GM23338 (cell line): ENCODE measurements at regions not wholly inside any gene's neighbourhood (a gene's known extent, or its start where the extent isn't known, plus 50 kb on each side); places are given as distances from the start of the nearest gene placed in this dataset.

Source experiments
- ATAC-seq: fragments of 200-7000 bp; cut with Tn5 transposase; 3 replicates; pipeline ENCODE4 v1.9.1; 2020
- DNase-seq: peaks from one replicate; pipeline ENCODE4 v3.0.0-alpha.2; 2015; ENCODE audit warnings: low spot score
- H2AFZ ChIP-seq: fragments of 200-600 bp; sonication (generic); 2 replicates; pipeline ENCODE4 v1.8.0; 2016; ENCODE audit warnings: antibody characterized with exemption, mild to moderate bottlenecking, moderate library complexity
- H3F3A ChIP-seq: fragments of 200-600 bp; sonication (generic); replicated peaks from 2 replicates; pipeline ENCODE4 v1.8.0; 2017; ENCODE audit warnings: antibody characterized with exemption, mixed run types, low read depth
- H3K27ac ChIP-seq: fragments of 200-600 bp; sonication (generic); 2 replicates; pipeline ENCODE4 v1.6.1; 2016; ENCODE audit warnings: low read depth
- H3K27me3 ChIP-seq: fragments of 200-600 bp; sonication (generic); 2 replicates; pipeline ENCODE4 v1.8.0; 2016; ENCODE audit warnings: mild to moderate bottlenecking, mixed run types, moderate library complexity; ENCODE audit not compliant: insufficient read depth
- H3K36me3 ChIP-seq: fragments of 200-600 bp; sonication (generic); 2 replicates; pipeline ENCODE4 v1.8.0; 2016; ENCODE audit warnings: mild to moderate bottlenecking; ENCODE audit not compliant: insufficient read depth
- H3K4me1 ChIP-seq: fragments of 200-600 bp; sonication (generic); 2 replicates; pipeline ENCODE4 v1.8.0; 2016; ENCODE audit warnings: mild to moderate bottlenecking, moderate library complexity; ENCODE audit not compliant: insufficient read depth
- H3K4me2 ChIP-seq: fragments of 200-600 bp; sonication (generic); 2 replicates; pipeline ENCODE4 v1.7.1; 2017; ENCODE audit warnings: mixed run types
- H3K4me3 ChIP-seq: fragments of 200-600 bp; sonication (generic); 2 replicates; pipeline ENCODE4 v1.6.1; 2016; ENCODE audit warnings: mixed run types
- H3K79me2 ChIP-seq: fragments of 200-600 bp; sonication (generic); replicated peaks from 2 replicates; pipeline ENCODE4 v1.8.0; 2017; ENCODE audit warnings: mild to moderate bottlenecking; ENCODE audit not compliant: insufficient read depth
- H3K9me2 ChIP-seq: fragments of 200-600 bp; sonication (generic); 2 replicates; pipeline ENCODE4 v1.8.0; 2017; ENCODE audit not compliant: insufficient read depth
- H4K20me1 ChIP-seq: fragments of 200-600 bp; sonication (generic); replicated peaks from 2 replicates; pipeline ENCODE4 v1.8.0; 2017; ENCODE audit warnings: mild to moderate bottlenecking; ENCODE audit not compliant: insufficient read depth
- H3K27ac Mint-ChIP-seq: 2 replicates; pipeline ENCODE4 v1.8.0; 2020; ENCODE audit warnings: inconsistent platforms, mild to moderate bottlenecking, moderate library complexity, mixed read lengths
- H3K27me3 Mint-ChIP-seq: 3 replicates; pipeline ENCODE4 v1.8.0; 2022; ENCODE audit warnings: low read depth, mild to moderate bottlenecking, moderate library complexity, mixed read lengths, inconsistent platforms; ENCODE audit not compliant: insufficient read depth, poor library complexity
- H3K36me3 Mint-ChIP-seq: 3 replicates; pipeline ENCODE4 v1.8.0; 2021; ENCODE audit warnings: low read depth, mild to moderate bottlenecking, inconsistent platforms, moderate library complexity, mixed read lengths
- H3K4me1 Mint-ChIP-seq: 3 replicates; pipeline ENCODE4 v1.8.0; 2020; ENCODE audit warnings: mild to moderate bottlenecking, inconsistent platforms, mixed read lengths
- H3K4me3 Mint-ChIP-seq: 3 replicates; pipeline ENCODE4 v1.8.0; 2021; ENCODE audit warnings: moderate library complexity, mild to moderate bottlenecking, inconsistent platforms, mixed read lengths
- H3K9me3 Mint-ChIP-seq: 3 replicates; pipeline ENCODE4 v1.8.0; 2020; ENCODE audit warnings: moderate library complexity, mild to moderate bottlenecking, inconsistent platforms, mixed read lengths
- CREB1 ChIP-seq: fragments of 250-450 bp; sonication (Bioruptor Pico); IDR thresholded peaks from 2 replicates; pipeline ENCODE4 v1.5.0; 2020; ENCODE audit warnings: low read depth, mild to moderate bottlenecking, moderate library complexity
- EZH2 ChIP-seq: fragments of 200-600 bp; sonication (generic); IDR thresholded peaks from one replicate; pipeline ENCODE4 v1.8.0; 2017; ENCODE audit warnings: antibody characterized with exemption, mild to moderate bottlenecking, low read depth; ENCODE audit not compliant: unreplicated experiment
- EZH2phosphoT487 ChIP-seq: fragments of 200-600 bp; sonication (generic); IDR thresholded peaks from one replicate; pipeline ENCODE4 v1.8.1; 2018; ENCODE audit warnings: antibody characterized with exemption; ENCODE audit not compliant: unreplicated experiment
- JUNB ChIP-seq: IDR thresholded peaks from one replicate; pipeline ENCODE4 v1.6.1; 2016; ENCODE audit warnings: antibody characterized with exemption; ENCODE audit not compliant: unreplicated experiment
- NANOG ChIP-seq: IDR thresholded peaks from 2 replicates; pipeline ENCODE4 v1.6.1; 2016; ENCODE audit warnings: antibody characterized with exemption, borderline replicate concordance
- POLR2AphosphoS5 ChIP-seq: IDR thresholded peaks from 2 replicates; pipeline ENCODE4 v1.6.1; 2016; ENCODE audit warnings: antibody characterized with exemption, low read depth
- STAT1 ChIP-seq: IDR thresholded peaks from one replicate; pipeline ENCODE4 v1.6.1; 2016; ENCODE audit warnings: antibody characterized with exemption; ENCODE audit not compliant: unreplicated experiment
- ZNF114 ChIP-seq: fragments of 250-450 bp; sonication (Bioruptor Pico); IDR thresholded peaks from 2 replicates; pipeline ENCODE4 v1.5.0; 2020; ENCODE audit warnings: mild to moderate bottlenecking, moderate library complexity
- ZNF331 ChIP-seq: fragments of 250-450 bp; sonication (Bioruptor Pico); IDR thresholded peaks from 2 replicates; pipeline ENCODE4 v1.5.0; 2020; ENCODE audit warnings: low read depth, mild to moderate bottlenecking, moderate library complexity
- TF ChIP-seq, protein P1 (sequence below): fragments of 250-450 bp; sonication (Bioruptor Pico); IDR thresholded peaks from 2 replicates; pipeline ENCODE4 v1.5.0; 2020; ENCODE audit warnings: mild to moderate bottlenecking, moderate library complexity
- TF ChIP-seq, protein P2 (sequence below): IDR thresholded peaks from 2 replicates; pipeline ENCODE4 v1.6.1; 2016; ENCODE audit warnings: antibody characterized with exemption
- TF ChIP-seq, protein P3 (sequence below), 2 experiments: fragments of 200-600 bp in 1 of 2; sonication (generic) in 1 of 2; conservative IDR thresholded peaks; 2 replicates each; pipeline versions ENCODE4 v1.5.1 to v1.6.1; 2016 to 2017; ENCODE audit warnings: antibody characterized with exemption in 2 of 2, low read depth in 2 of 2, mild to moderate bottlenecking in 2 of 2, moderate library complexity in 1 of 2
- TF ChIP-seq, protein P4 (sequence below): IDR thresholded peaks from one replicate; pipeline ENCODE4 v1.6.1; 2018; ENCODE audit warnings: antibody characterized with exemption; ENCODE audit not compliant: unreplicated experiment

- H3K9me2 ChIP-seq: peaks cover 12% of the 10 kb centered on the region; the same call in 1 of the 2 replicates
- no peaks in the 10 kb centered on the region for H4K20me1 ChIP-seq
- ATAC-seq (peak; percentile 36; the same call in 1 of the 3 replicates), DNase-seq (no peak)
- Mint-ChIP-seq H3K27ac (no peak overlapping the region), H3K36me3 (no peaks in the 10 kb centered on the region), H3K9me3 (no peaks in the 10 kb centered on the region), H3K4me1 (no peaks in the 10 kb centered on the region), H3K27me3 (no peaks in the 10 kb centered on the region), H3K4me3 (no peak overlapping the region)
- H3K4me3 ChIP-seq: no peak overlapping the region
- H3F3A ChIP-seq: no peaks in the 10 kb centered on the region
- no peaks in the 10 kb centered on the region for H3K79me2 ChIP-seq
- TF ChIP-seq ZNF331 (CRISPR knock-in tag) (no peak), ZNF114 (no peak), CREB1 (CRISPR knock-in tag) (no peak), EZH2phosphoT487 (no peak), NANOG (no peak), STAT1 (no peak), JUNB (no peak), EZH2 (no peak), POLR2AphosphoS5 (no peak)
- TF ChIP-seq, protein P1, sequence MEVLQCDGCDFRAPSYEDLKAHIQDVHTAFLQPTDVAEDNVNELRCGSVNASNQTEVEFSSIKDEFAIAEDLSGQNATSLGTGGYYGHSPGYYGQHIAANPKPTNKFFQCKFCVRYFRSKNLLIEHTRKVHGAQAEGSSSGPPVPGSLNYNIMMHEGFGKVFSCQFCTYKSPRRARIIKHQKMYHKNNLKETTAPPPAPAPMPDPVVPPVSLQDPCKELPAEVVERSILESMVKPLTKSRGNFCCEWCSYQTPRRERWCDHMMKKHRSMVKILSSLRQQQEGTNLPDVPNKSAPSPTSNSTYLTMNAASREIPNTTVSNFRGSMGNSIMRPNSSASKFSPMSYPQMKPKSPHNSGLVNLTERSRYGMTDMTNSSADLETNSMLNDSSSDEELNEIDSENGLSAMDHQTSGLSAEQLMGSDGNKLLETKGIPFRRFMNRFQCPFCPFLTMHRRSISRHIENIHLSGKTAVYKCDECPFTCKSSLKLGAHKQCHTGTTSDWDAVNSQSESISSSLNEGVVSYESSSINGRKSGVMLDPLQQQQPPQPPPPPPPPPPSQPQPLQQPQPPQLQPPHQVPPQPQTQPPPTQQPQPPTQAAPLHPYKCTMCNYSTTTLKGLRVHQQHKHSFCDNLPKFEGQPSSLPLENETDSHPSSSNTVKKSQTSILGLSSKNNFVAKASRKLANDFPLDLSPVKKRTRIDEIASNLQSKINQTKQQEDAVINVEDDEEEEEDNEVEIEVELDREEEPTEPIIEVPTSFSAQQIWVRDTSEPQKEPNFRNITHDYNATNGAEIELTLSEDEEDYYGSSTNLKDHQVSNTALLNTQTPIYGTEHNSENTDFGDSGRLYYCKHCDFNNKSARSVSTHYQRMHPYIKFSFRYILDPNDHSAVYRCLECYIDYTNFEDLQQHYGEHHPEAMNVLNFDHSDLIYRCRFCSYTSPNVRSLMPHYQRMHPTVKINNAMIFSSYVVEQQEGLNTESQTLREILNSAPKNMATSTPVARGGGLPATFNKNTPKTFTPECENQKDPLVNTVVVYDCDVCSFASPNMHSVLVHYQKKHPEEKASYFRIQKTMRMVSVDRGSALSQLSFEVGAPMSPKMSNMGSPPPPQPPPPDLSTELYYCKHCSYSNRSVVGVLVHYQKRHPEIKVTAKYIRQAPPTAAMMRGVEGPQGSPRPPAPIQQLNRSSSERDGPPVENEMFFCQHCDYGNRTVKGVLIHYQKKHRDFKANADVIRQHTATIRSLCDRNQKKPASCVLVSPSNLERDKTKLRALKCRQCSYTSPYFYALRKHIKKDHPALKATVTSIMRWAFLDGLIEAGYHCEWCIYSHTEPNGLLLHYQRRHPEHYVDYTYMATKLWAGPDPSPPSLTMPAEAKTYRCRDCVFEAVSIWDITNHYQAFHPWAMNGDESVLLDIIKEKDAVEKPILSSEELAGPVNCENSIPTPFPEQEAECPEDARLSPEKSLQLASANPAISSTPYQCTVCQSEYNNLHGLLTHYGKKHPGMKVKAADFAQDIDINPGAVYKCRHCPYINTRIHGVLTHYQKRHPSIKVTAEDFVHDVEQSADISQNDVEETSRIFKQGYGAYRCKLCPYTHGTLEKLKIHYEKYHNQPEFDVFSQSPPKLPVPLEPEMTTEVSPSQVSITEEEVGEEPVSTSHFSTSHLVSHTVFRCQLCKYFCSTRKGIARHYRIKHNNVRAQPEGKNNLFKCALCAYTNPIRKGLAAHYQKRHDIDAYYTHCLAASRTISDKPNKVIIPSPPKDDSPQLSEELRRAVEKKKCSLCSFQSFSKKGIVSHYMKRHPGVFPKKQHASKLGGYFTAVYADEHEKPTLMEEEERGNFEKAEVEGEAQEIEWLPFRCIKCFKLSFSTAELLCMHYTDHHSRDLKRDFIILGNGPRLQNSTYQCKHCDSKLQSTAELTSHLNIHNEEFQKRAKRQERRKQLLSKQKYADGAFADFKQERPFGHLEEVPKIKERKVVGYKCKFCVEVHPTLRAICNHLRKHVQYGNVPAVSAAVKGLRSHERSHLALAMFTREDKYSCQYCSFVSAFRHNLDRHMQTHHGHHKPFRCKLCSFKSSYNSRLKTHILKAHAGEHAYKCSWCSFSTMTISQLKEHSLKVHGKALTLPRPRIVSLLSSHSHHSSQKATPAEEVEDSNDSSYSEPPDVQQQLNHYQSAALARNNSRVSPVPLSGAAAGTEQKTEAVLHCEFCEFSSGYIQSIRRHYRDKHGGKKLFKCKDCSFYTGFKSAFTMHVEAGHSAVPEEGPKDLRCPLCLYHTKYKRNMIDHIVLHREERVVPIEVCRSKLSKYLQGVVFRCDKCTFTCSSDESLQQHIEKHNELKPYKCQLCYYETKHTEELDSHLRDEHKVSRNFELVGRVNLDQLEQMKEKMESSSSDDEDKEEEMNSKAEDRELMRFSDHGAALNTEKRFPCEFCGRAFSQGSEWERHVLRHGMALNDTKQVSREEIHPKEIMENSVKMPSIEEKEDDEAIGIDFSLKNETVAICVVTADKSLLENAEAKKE: no peak
- TF ChIP-seq, protein P2, sequence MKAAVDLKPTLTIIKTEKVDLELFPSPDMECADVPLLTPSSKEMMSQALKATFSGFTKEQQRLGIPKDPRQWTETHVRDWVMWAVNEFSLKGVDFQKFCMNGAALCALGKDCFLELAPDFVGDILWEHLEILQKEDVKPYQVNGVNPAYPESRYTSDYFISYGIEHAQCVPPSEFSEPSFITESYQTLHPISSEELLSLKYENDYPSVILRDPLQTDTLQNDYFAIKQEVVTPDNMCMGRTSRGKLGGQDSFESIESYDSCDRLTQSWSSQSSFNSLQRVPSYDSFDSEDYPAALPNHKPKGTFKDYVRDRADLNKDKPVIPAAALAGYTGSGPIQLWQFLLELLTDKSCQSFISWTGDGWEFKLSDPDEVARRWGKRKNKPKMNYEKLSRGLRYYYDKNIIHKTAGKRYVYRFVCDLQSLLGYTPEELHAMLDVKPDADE: no peak
- TF ChIP-seq, protein P3, sequence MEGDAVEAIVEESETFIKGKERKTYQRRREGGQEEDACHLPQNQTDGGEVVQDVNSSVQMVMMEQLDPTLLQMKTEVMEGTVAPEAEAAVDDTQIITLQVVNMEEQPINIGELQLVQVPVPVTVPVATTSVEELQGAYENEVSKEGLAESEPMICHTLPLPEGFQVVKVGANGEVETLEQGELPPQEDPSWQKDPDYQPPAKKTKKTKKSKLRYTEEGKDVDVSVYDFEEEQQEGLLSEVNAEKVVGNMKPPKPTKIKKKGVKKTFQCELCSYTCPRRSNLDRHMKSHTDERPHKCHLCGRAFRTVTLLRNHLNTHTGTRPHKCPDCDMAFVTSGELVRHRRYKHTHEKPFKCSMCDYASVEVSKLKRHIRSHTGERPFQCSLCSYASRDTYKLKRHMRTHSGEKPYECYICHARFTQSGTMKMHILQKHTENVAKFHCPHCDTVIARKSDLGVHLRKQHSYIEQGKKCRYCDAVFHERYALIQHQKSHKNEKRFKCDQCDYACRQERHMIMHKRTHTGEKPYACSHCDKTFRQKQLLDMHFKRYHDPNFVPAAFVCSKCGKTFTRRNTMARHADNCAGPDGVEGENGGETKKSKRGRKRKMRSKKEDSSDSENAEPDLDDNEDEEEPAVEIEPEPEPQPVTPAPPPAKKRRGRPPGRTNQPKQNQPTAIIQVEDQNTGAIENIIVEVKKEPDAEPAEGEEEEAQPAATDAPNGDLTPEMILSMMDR (conservative IDR thresholded peaks at IDR 0.05; ENCODE audit: low read depth in 2 of 2): no peak
- TF ChIP-seq, protein P4, sequence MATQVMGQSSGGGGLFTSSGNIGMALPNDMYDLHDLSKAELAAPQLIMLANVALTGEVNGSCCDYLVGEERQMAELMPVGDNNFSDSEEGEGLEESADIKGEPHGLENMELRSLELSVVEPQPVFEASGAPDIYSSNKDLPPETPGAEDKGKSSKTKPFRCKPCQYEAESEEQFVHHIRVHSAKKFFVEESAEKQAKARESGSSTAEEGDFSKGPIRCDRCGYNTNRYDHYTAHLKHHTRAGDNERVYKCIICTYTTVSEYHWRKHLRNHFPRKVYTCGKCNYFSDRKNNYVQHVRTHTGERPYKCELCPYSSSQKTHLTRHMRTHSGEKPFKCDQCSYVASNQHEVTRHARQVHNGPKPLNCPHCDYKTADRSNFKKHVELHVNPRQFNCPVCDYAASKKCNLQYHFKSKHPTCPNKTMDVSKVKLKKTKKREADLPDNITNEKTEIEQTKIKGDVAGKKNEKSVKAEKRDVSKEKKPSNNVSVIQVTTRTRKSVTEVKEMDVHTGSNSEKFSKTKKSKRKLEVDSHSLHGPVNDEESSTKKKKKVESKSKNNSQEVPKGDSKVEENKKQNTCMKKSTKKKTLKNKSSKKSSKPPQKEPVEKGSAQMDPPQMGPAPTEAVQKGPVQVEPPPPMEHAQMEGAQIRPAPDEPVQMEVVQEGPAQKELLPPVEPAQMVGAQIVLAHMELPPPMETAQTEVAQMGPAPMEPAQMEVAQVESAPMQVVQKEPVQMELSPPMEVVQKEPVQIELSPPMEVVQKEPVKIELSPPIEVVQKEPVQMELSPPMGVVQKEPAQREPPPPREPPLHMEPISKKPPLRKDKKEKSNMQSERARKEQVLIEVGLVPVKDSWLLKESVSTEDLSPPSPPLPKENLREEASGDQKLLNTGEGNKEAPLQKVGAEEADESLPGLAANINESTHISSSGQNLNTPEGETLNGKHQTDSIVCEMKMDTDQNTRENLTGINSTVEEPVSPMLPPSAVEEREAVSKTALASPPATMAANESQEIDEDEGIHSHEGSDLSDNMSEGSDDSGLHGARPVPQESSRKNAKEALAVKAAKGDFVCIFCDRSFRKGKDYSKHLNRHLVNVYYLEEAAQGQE: no peak
- H3K27me3 ChIP-seq: no peaks in the 10 kb centered on the region
- H2AFZ ChIP-seq: no peak overlapping the region; the same call in 1 of the 2 replicates
- H3K36me3 ChIP-seq: no peaks in the 10 kb centered on the region
- no peaks in the 10 kb centered on the region for H3K4me1 ChIP-seq
- H3K27ac ChIP-seq: no peak overlapping the region
- no peak overlapping the region for H3K4me2 ChIP-seq
These were observed 70.0 kb upstream of the CACNA1E start for GRCh38 chr1:181413195-181413815.
